SU-DHL-6 (cell line): ENCODE measurements at regions not wholly inside any gene's neighbourhood (a gene's known extent, or its start where the extent isn't known, plus 50 kb on each side); places are given as distances from the start of the nearest gene placed in this dataset.

Source experiments
- H2AFZ ChIP-seq: fragments of 200-600 bp; sonication (generic); 2 replicates; pipeline ENCODE4 v1.6.1; 2014; ENCODE audit warnings: low read depth, mild to moderate bottlenecking, moderate library complexity, mixed read lengths, antibody characterized with exemption, low read length; ENCODE audit not compliant: severe bottlenecking
- H3F3A ChIP-seq: fragments of 200-600 bp; shearing (Covaris generic); 2 replicates; pipeline ENCODE4 v1.6.0; 2016; ENCODE audit warnings: antibody characterized with exemption, mild to moderate bottlenecking; ENCODE audit not compliant: insufficient read depth
- H3K27ac ChIP-seq: fragments of 200-600 bp; sonication (generic); 2 replicates; pipeline ENCODE4 v1.5.1; 2016; ENCODE audit warnings: low read depth, mild to moderate bottlenecking, low read length, moderate library complexity, mixed read lengths
- H3K27me3 ChIP-seq: fragments of 200-600 bp; sonication (generic), shearing (Covaris generic); 2 replicates; pipeline ENCODE4 v1.6.0; 2014; ENCODE audit warnings: mild to moderate bottlenecking, low read length
- H3K36me3 ChIP-seq: fragments of 200-600 bp; sonication (generic); 2 replicates; pipeline ENCODE4 v1.6.1; 2014; ENCODE audit warnings: mild to moderate bottlenecking, low read length, mixed read lengths
- H3K4me2 ChIP-seq: fragments of 300-600, 200-600 bp; shearing (Covaris generic), sonication (generic); 2 replicates; pipeline ENCODE4 v1.6.0; 2014; ENCODE audit warnings: low read length, low read depth, mild to moderate bottlenecking; ENCODE audit not compliant: poor library complexity, severe bottlenecking
- H3K4me3 ChIP-seq: fragments of 200-600 bp; sonication (generic); 2 replicates; pipeline ENCODE4 v1.5.1; 2014; ENCODE audit warnings: antibody characterized with exemption, low read length, mild to moderate bottlenecking, mixed read lengths; ENCODE audit not compliant: insufficient read depth, poor library complexity, severe bottlenecking
- H3K79me2 ChIP-seq: fragments of 200-600 bp; sonication (generic); 2 replicates; pipeline ENCODE4 v1.6.1; 2014; ENCODE audit warnings: mild to moderate bottlenecking, low read length, moderate library complexity; ENCODE audit not compliant: insufficient read depth
- H3K9ac ChIP-seq: fragments of 200-600 bp; sonication (generic); 2 replicates; pipeline ENCODE4 v1.7.0; 2014; ENCODE audit warnings: mild to moderate bottlenecking, low read length
- H3K9me2 ChIP-seq: fragments of 200-600 bp; sonication (generic); replicated peaks from 2 replicates; pipeline ENCODE4 v1.6.1; 2014; ENCODE audit warnings: low read length; ENCODE audit not compliant: insufficient read depth
- H3K9me3 ChIP-seq: fragments of 200-600 bp; sonication (generic); 2 replicates; pipeline ENCODE4 v1.6.1; 2014; ENCODE audit warnings: low read length, mixed read lengths; ENCODE audit not compliant: insufficient read depth
- H4K20me1 ChIP-seq: fragments of 200-600 bp; sonication (generic); 2 replicates; pipeline ENCODE4 v1.6.1; 2014; ENCODE audit warnings: low read depth, mild to moderate bottlenecking, antibody characterized with exemption, low read length, moderate library complexity, mixed read lengths
- CTCF ChIP-seq: fragments of 200-600 bp; sonication (generic); IDR thresholded peaks from one replicate; pipeline ENCODE4 v1.5.1; 2017; ENCODE audit warnings: antibody characterized with exemption, mild to moderate bottlenecking, low read length, moderate library complexity; ENCODE audit not compliant: insufficient read depth, poor library complexity, severe bottlenecking
- EZH2phosphoT487 ChIP-seq: fragments of 200-600 bp; sonication (generic), shearing (Covaris generic); conservative IDR thresholded peaks from 2 replicates; pipeline ENCODE4 v1.6.1; 2018; ENCODE audit warnings: mild to moderate bottlenecking, antibody characterized with exemption, low read length, moderate library complexity, mixed read lengths

GRCh38 chr6:21824431-21825177, 231.1 kb downstream of the SOX4 start:
- Histone ChIP-seq H3K4me2 (no peak overlapping the region), H3K9me3 (no peaks in the 10 kb centered on the region), H3K9me2 (no peaks in the 10 kb centered on the region), H2AFZ (no peak overlapping the region), H3K27me3 (no peaks in the 10 kb centered on the region), H3K9ac (no peak overlapping the region), H3K79me2 (no peaks in the 10 kb centered on the region), H4K20me1 (no peaks in the 10 kb centered on the region), H3K36me3 (no peaks in the 10 kb centered on the region), H3K27ac (no peak overlapping the region), H3F3A (no peaks in the 10 kb centered on the region), H3K4me3 (no peak overlapping the region)
- no peak for TF ChIP-seq CTCF
- no peak for TF ChIP-seq EZH2phosphoT487

DNA sequence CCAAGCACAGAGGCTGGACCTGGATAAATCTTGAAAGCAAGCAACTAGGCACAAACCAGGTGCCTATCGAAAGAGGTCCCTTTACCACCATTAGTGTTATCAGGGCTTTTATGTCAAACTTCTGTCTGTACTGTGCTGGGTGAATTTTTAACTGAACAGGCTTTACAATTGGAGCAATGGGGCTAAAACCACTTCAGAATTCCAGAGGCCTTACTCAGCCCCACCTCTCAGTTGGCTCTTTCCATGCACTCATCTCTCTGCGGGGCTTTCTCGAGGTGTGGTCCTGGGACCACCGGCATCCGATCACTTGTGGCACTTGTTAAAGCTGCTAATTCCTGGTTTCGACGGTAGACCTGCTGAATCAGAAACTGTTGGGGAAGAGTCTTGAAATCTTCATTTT, 232.5 kb downstream of the SOX4 start:
- Histone ChIP-seq H3F3A (no peaks in the 10 kb centered on the region), H3K4me3 (no peak overlapping the region), H4K20me1 (no peaks in the 10 kb centered on the region), H2AFZ (no peak overlapping the region), H3K9me2 (no peaks in the 10 kb centered on the region), H3K4me2 (no peak overlapping the region), H3K9ac (no peak overlapping the region), H3K9me3 (no peaks in the 10 kb centered on the region), H3K36me3 (no peaks in the 10 kb centered on the region), H3K27ac (no peak overlapping the region), H3K79me2 (no peaks in the 10 kb centered on the region), H3K27me3 (no peaks in the 10 kb centered on the region)
- TF ChIP-seq EZH2phosphoT487 (no peak), CTCF (no peak)

- no peaks in the 10 kb centered on the region for H3K79me2 ChIP-seq
- H2AFZ ChIP-seq = no peak overlapping the region
- H3K9me2 ChIP-seq = no peaks in the 10 kb centered on the region
- H3K36me3 ChIP-seq = no peaks in the 10 kb centered on the region
- no peaks in the 10 kb centered on the region for H3K27me3 ChIP-seq
- no peaks in the 10 kb centered on the region for H3K9me3 ChIP-seq
- H3K27ac ChIP-seq = no peak overlapping the region
- H3K9ac ChIP-seq = no peak overlapping the region
- no peaks in the 10 kb centered on the region for H4K20me1 ChIP-seq
- H3F3A ChIP-seq = no peaks in the 10 kb centered on the region
- no peak overlapping the region for H3K4me3 ChIP-seq
- H3K4me2 ChIP-seq = no peak overlapping the region
- TF ChIP-seq EZH2phosphoT487 (no peak), CTCF (no peak)
Measured at GRCh38 chr6:21826904-21827303, 233.4 kb downstream of the SOX4 start.
